Mesothelial cell of epicardium (in vitro differentiated cells): ENCODE measurements at regions not wholly inside any gene's neighbourhood (a gene's known extent, or its start where the extent isn't known, plus 50 kb on each side); places are given as distances from the start of the nearest gene placed in this dataset.
"Not testable (repeated sequence)": the region's sequence is repeated elsewhere in the genome, so short reads cannot be mapped to it uniquely, and the experiment has no call there.

ENCODE experiments used
- DNase-seq, 2 experiments: peaks; one replicate each; pipeline ENCODE4 v3.0.0; 2021; ENCODE audit warnings: low spot score in 2 of 2; ENCODE audit not compliant: unreplicated experiment in 2 of 2
- H3K27ac Mint-ChIP-seq: 2 replicates; pipeline ENCODE4 v1.8.0; 2021; ENCODE audit warnings: mixed read lengths
- H3K27me3 Mint-ChIP-seq: 2 replicates; pipeline ENCODE4 v1.8.0; 2021; ENCODE audit warnings: low read depth, mixed read lengths
- H3K36me3 Mint-ChIP-seq: 2 replicates; pipeline ENCODE4 v1.8.0; 2021; ENCODE audit warnings: mixed read lengths
- H3K4me1 Mint-ChIP-seq: 2 replicates; pipeline ENCODE4 v1.8.0; 2021; ENCODE audit warnings: mixed read lengths
- H3K4me3 Mint-ChIP-seq: 2 replicates; pipeline ENCODE4 v1.8.0; 2021; ENCODE audit warnings: mild to moderate bottlenecking, moderate library complexity, mixed read lengths
- H3K9me3 Mint-ChIP-seq: 2 replicates; pipeline ENCODE4 v1.8.0; 2021; ENCODE audit warnings: mixed read lengths
- CTCF ChIP-seq: fragments of 200-600 bp; sonication (generic); IDR thresholded peaks from one replicate; pipeline ENCODE4 v1.5.0; 2021; ENCODE audit warnings: antibody characterized with exemption; ENCODE audit not compliant: unreplicated experiment

- Mint-ChIP-seq H3K4me3 (no peak overlapping the region), H3K27ac (no peak overlapping the region), H3K4me1 (no peaks in the 10 kb centered on the region), H3K27me3 (no peaks in the 10 kb centered on the region), H3K36me3 (no peaks in the 10 kb centered on the region), H3K9me3 (peaks cover 9% of the 10 kb centered on the region)
- no peak for TF ChIP-seq CTCF
- DNase-seq = no peak
Observed at GRCh38 chr17:21823643-21824042, 131.3 kb downstream of the KCNJ18 start.

GRCh38 chr17:21841839-21842238, 149.5 kb downstream of the KCNJ18 start:
- DNase-seq = no peak
- H3K27ac Mint-ChIP-seq = no peak overlapping the region
- no peak overlapping the region for H3K4me3 Mint-ChIP-seq
- no peak for TF ChIP-seq CTCF
- peaks cover 54% of the 10 kb centered on the region for H3K9me3 Mint-ChIP-seq
- peaks cover 5% of the 10 kb centered on the region for H3K36me3 Mint-ChIP-seq
- no peaks in the 10 kb centered on the region for H3K4me1 Mint-ChIP-seq
- no peaks in the 10 kb centered on the region for H3K27me3 Mint-ChIP-seq

- Mint-ChIP-seq H3K4me1 (no peaks in the 10 kb centered on the region), H3K27me3 (no peaks in the 10 kb centered on the region), H3K4me3 (no peak overlapping the region), H3K27ac (no peak overlapping the region), H3K36me3 (peaks cover 5% of the 10 kb centered on the region), H3K9me3 (peaks cover 47% of the 10 kb centered on the region)
- no peak for DNase-seq
- TF ChIP-seq CTCF = no peak
Observed at GRCh38 chr17:21842332-21843317, 150.3 kb downstream of the KCNJ18 start.

- no peak for TF ChIP-seq CTCF
- H3K27me3 Mint-ChIP-seq = no peaks in the 10 kb centered on the region
- H3K4me1 Mint-ChIP-seq = no peaks in the 10 kb centered on the region
- H3K9me3 Mint-ChIP-seq = peaks cover 41% of the 10 kb centered on the region
- no peak overlapping the region for H3K4me3 Mint-ChIP-seq
- DNase-seq = no peak
- peaks cover 5% of the 10 kb centered on the region for H3K36me3 Mint-ChIP-seq
- H3K27ac Mint-ChIP-seq = no peak overlapping the region
Observed at GRCh38 chr17:21843318-21843865, 151.1 kb downstream of the KCNJ18 start.

- DNase-seq = no peak
- no peak for TF ChIP-seq CTCF
- H3K9me3 Mint-ChIP-seq = peaks cover 37% of the 10 kb centered on the region
- peaks cover 5% of the 10 kb centered on the region for H3K36me3 Mint-ChIP-seq
- H3K27ac Mint-ChIP-seq = no peak overlapping the region
- no peaks in the 10 kb centered on the region for H3K4me1 Mint-ChIP-seq
- H3K27me3 Mint-ChIP-seq = no peaks in the 10 kb centered on the region
- H3K4me3 Mint-ChIP-seq = no peak overlapping the region
Observed at GRCh38 chr17:21843951-21844590, 151.7 kb downstream of the KCNJ18 start.

- not testable (repeated sequence) for H3K4me1 Mint-ChIP-seq, H3K27me3 Mint-ChIP-seq, H3K36me3 Mint-ChIP-seq
Observed at GRCh38 chr17:21848510-21848909, 156.2 kb downstream of the KCNJ18 start.

GRCh38 chr17:21849030-21849429, 156.7 kb downstream of the KCNJ18 start:
- peaks cover 32% of the 10 kb centered on the region for H3K9me3 Mint-ChIP-seq
- not testable (repeated sequence) for H3K27ac Mint-ChIP-seq, DNase-seq, H3K27me3 Mint-ChIP-seq, H3K4me3 Mint-ChIP-seq, H3K36me3 Mint-ChIP-seq, H3K4me1 Mint-ChIP-seq

More at GRCh38 chr17:21848510-21848909, 156.2 kb downstream of the KCNJ18 start:
- DNase-seq, H3K27ac Mint-ChIP-seq, H3K4me3 Mint-ChIP-seq: not testable (repeated sequence)
- peaks cover 32% of the 10 kb centered on the region for H3K9me3 Mint-ChIP-seq

GRCh38 chr17:21850614-21851013, 158.3 kb downstream of the KCNJ18 start:
- H3K4me1 Mint-ChIP-seq, H3K27me3 Mint-ChIP-seq, H3K4me3 Mint-ChIP-seq, H3K36me3 Mint-ChIP-seq, DNase-seq, H3K27ac Mint-ChIP-seq: not testable (repeated sequence)
- H3K9me3 Mint-ChIP-seq = peaks cover 20% of the 10 kb centered on the region
